HG02798 (cell line): ENCODE measurements at regions not wholly inside any gene's neighbourhood (a gene's known extent, or its start where the extent isn't known, plus 50 kb on each side); places are given as distances from the start of the nearest gene placed in this dataset.

ENCODE experiments used
- ATAC-seq: cut with Tn5 transposase; IDR thresholded peaks from one replicate; pipeline ENCODE4 v1.9.1; 2021; ENCODE audit warnings: mild to moderate bottlenecking; ENCODE audit not compliant: unreplicated experiment, poor library complexity

DNA sequence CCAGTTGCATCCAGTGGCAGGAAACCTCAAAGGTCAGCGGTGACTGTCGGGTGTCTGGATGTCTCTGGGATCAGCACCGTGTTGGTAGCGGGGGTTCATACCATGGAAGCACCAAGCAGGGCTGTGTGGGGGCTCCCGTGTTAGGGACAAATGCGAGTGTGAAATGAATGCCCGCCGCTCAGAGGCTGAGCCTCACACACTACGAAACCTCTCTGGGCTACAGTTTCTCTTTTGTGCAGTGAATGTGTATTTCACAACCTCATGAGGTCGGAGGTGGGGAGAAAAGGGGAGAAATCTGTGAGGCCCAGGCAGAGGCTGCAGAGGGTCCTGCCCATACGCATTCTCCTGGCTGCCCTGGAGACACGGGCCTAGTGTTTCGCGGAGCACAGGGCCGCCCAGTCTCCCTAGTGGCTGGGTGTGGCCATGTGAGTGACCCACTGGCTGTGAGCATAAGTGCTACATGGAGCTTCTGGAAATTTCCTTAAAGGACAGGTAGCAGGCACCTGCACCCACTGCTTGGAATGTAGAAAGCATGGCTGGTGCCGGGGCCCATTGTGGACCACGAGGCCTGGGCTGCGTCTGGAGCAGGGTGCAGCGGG is 138.0 kb upstream of the GLI2 start:
- ATAC-seq = no peak

DNA sequence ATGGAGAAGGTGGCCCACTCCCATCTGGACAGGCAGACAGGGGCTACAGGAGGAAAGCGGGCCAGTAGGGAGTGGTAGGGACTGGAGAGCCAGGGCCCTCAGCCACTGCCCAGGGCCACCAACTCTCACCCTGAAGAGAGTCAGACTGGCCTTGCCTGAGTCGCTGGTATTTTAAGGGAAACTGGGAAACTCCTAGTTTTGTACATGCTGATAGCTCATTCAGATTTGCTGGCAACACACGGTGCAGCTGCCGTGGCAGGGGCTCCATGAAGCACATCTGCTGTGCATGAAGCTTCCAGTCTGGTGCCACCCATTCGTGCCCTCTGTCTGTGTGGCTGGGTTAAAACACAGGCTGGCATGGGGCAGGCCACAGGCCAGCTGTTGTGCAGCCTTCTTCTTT is 137.3 kb upstream of the GLI2 start:
- no peak for ATAC-seq

DNA sequence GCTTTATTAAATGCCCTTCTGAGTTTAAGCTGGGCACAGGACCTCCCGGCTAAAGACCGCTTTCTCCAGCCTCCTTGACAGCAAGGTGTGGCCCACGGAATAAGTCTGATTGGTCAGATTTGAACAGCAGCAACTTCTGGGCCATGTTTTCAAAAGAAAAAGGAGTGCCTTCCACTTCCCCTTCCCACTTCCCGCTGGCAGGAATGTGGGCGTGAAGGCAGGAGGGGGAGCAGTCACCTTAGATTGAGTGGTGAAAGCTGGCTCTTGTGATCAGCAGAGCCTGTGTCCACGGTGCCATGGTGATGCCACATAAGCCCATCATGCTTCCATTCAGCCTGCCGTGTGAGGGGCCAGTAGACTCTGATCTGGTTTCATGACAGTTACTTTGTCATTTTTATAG is 136.6 kb upstream of the GLI2 start:
- no peak for ATAC-seq

DNA sequence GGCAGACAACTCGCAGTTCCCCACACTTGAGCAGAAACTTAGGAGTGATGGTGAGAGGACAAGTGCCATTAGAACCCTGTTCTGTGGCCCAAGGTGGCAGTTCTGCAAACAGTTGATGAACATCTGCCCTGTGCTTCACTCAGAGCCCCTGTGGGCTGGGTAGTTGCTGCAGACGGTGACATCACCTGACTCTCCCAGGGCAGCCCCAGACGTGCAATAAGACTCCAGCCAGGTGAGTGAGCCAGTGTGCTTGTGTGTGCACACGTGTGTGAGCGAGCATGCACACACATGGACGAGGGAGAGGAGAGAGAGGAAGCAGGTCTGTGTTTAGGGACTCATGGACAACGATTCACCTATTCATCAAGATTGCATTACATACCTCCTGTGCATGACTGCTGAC is 136.0 kb upstream of the GLI2 start:
- ATAC-seq = no peak

DNA sequence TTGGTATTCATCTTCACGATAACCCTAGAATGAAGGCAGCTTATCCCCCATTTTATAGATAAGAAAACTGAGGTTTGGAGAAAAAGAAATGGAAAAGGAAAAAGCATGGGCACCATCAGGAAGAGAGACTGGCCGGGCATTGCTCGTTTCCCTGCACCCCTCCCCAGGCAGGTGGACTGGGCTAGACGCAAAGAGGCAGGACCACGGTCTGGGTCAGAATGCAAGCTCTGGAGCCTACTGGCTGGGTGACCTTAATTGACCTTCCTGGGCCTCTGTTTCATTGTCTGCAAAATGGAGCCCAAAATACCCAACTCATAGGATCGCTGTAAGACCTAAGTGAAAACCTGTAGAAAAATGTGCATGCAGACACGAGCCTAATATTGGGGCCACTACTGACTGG is 135.3 kb upstream of the GLI2 start:
- no peak for ATAC-seq

DNA sequence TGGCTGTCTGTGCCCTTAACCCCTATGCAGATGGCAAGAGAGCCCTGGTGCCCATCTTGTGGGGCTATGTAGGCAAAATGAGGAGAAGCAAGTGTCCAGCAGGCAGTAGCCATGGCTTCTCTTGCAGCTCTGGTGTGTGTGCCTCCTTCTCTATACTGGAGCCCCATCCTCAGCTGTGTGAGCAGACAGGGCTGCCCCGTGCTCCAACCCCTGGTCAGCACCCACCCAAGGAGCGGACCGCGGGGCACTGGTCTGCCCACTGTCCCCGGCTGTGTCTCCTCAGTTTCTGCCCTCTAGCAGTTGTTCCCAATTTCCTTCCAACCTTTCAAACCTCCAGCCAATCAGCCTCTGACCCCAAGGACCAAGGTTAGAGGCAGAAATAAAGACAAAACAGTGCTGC is 134.9 kb upstream of the GLI2 start:
- ATAC-seq = no peak

DNA sequence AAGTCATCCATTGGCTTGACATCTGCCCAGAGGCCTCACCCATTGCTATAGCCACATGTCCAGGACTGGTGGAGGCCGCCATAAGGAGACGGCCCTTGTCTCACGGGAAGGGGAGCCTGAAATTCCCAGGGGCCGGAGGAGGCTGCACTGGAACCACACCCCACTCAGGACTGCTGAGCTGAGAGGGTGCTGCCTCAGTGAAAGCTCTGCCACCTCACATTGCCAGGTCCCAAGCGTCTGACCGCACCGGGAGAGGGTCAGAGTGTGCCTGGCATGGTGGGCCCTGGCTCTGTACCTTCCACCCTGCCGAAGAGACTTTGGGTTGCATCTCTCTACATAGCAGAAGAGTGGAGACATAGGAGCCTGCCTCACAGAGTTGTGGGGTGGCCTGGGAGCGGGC is 134.1 kb upstream of the GLI2 start:
- ATAC-seq = no peak

DNA sequence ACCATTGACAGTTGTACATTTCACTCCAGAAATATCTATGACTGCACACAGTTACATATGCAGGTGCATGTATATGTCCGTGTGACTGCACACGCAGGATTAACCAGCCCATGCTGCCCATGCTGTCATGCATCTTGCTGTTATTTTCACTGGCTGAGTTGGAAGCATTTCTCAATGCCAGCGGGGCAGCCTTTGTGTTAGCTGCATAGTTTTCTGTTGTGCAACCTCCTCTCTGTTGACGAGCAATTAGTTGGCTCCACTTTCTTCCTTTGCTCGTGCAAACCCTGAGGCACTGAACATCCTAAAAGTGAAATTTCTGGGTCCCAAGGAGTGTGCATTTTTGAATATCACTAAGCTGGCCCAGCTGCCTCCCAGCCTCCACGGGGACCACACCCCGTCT is 133.4 kb upstream of the GLI2 start:
- ATAC-seq = no peak

DNA sequence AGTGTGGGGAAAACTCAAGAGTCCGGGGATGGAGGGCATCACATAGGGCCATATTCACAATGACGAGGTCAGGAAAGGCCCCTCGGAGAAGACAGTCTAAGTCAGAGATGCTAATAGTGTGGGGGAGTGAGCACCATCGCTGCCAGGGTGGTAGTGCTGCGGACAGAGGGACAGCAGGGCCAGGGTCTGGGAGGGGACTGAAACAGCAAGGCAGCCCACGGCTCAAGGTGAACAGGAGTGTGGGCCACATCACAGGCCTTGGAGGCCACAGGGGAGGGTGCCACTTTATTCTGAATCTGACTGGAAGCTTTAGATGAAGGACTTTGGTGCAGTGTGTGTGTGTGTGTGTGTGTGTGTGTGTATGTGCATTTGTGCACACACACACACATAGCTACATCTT is 130.9 kb upstream of the GLI2 start:
- no peak for ATAC-seq

DNA sequence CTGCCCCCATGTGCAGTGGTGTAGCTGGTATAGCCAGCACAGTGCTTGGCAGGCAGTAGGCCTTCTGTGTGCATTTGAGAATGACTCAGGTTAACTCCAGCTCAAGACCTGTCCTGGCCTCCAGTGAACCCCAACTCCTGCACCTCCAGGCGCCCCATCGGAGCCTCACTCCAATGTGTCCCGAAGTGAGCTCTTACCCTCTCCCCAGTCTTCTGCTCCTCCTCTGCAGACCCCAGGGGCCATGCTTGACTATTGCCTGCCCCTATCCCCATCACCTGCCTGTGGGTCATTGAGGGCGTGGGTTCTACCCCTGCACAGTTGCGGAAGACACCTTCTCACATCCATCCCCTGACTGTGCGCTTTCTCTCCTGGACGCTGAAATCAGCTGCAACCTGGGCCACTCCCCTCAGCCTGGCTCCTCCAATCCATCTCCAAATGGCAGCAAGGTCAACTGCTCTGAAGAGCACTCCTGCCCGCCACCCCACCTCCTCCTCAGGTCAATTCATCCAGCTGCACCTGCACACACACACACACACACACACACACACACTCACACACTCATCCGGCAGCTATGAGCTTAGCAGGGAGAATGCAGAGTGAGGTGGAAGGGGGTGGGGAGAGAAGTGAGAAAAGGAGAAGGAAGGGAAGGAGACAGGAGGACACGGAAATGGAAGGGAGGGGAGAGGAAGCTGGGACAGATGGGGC is 130.3 kb upstream of the GLI2 start:
- no peak for ATAC-seq

DNA sequence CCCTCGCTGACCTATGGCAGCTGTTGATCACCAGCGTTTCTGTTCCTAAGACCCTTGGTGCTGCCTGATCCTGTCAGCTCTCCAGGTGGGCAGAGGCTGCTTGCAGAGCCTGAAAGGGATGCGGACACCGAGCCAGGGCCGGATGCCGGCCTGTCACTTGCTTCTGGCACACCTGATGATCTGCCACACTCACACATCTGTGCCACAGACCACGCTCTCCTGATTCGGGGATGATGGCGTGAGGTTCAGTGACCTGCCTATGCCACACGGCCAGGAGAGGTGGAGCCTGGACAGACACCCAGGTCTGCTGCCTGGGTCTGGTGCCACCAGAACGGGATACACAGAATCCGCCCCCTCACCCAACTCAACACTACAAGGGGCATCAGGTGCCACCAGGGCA is 129.4 kb upstream of the GLI2 start:
- ATAC-seq = no peak

DNA sequence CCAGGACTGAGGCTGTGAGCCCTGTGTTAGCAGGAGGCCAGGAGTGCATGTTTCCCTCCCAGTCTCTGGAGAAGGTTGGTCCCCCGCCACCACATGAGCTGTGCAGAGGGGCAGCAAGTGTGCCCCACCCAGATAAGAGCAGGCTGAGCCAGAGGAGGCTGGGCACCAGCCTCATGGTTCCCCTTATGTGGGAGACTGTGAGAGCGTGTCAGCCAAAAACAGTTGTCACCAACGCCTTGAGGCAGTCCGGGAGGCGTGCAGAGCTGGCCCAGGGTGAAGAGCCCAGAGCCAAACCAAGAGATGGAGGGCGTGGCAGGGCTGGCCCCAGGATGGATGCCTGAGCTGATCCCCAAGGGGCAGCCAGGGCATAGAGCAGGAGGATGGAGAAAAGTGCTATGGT is 128.7 kb upstream of the GLI2 start:
- ATAC-seq = no peak

DNA sequence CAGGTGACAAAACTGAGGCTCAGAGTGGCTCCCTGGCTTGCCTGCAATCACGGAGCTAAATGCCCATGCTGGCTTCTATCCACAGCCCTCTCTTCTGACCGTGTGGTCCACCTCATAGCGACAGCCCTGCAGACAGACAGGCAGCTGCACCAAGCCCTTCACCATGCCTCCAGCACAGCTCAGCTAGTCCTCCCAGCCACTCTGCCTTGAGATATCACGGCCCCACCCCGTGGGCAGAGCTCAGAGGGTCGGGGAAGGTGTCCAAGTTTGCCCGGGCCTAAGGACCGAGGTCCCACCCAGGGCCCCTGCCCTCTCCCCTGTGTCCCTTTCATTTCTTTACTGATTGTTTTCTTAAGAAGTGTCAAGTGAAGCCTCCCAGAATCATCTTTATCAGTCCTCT is 128.2 kb upstream of the GLI2 start:
- no peak for ATAC-seq

DNA sequence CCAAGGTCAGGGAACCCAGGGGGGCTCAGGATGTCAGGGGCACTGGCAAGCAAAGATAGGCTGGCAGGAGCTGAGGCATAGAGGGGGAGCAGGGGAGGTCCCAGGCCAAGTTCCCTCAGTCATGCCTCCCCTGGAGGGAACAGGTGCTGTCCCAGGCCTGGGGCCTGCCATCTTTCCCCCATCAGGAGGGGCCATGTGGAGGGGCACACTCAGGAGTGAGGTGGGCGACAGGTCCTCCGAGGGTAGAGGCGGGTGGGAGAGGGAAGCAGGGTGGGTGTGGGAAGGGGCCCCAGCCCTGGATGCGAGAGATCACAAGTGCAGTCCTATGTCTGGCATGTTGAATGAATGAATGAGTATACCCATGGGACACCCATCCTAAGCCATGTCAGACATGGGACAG is 127.7 kb upstream of the GLI2 start:
- no peak for ATAC-seq

DNA sequence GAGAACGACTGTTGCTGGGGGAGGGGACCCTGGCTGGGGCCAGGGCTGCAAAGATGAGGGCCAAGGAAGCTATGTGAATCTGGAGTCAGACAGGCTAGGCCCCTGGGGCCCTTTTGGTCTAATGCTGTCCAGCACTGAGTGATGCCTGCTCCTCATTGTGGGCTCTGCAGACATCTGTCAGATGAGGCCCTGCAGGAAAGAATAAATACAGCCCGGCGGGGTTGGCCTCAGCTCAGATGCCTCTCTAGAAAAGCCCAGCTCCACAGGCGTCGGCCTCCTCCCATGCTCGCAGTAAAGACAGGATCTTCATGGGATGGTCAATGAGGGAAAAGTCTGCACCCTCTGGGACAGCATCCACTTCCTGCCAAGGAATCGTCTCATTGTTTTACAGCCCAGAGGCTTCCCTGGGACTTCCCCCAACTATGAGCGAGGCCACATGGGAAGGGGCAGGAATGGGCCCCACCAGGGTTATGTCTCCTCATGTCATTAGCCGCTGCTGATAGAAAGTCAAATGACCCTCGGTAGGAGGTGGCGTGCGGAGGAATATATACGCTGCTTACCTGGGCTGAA is 125.8 kb upstream of the GLI2 start:
- no peak for ATAC-seq

DNA sequence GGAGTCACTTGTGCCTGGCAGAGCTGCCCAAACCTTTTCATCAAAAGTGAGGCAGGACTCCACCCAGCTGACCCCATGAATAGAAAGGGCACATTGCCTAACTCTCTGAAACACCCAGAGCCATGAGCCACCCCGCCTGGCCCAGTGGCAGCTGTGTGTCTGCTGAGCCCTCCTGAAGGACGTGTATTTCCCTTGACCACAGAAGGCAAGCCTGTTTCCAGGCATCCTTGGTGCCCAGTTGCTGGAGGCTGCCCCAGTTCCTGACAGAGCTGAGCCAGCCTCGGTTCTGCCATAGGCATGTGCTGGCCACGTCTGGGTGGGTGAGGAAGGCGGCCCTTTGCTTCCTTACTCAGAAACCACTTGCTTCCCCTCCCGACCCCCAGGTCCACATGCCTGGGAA is 124.7 kb upstream of the GLI2 start:
- no peak for ATAC-seq

DNA sequence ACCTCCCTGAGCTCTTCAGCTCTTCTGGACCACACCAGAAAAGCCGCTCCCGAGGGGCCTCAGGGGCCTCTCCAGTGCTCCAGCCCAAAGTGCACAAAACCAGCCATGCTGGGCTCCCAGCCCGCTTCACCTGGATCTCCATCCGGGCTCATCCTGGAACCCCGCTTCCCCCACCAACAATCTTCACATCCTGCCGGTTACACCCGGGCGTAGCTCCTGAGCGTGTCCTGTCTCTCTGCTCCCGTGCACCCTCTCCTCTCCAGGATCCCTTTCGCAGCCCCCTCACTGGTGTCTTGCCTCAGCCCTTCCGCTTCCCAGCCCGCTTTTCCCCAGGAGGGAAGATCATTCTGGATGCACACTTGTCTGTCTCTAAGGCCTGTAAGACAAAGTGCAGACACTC is 123.7 kb upstream of the GLI2 start:
- ATAC-seq = no peak

DNA sequence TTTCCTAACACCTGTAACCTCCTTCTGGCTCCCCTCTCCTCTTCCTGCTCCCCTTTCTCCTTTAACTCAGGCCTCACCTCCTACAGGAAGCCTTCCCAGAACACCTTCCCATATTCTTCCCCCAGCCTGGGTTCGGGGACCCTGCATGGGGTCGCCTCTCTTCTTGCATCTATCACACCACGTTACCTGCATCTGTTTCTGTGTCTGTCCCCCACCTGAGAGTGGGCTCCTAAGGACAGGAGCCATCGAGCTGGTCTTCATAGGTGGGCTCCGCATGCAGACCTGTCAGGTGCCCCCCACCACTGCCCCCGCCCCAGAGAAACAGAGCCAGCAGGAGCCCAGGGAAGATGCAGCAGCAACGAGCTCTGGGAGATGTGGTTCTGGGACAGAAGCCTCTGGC is 123.2 kb upstream of the GLI2 start:
- no peak for ATAC-seq

DNA sequence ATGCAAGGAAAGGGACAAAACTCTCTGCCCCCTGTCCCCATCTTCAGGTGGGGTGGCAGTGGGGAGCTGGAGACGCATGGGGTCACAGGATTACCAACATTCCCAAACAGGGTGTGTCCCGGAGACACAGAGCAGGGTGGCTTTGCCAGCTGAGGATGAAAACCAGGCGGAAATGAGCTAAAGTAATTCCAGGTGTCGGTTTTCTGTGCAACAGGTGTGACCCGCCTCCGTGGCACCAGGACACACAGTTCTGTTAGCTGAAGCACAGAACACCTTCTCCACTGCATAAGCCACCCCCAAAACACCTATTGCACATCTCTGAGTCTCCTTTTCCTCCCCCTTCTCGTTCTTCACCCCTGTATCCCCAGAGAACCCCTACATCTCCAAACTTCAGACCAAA is 122.7 kb upstream of the GLI2 start:
- ATAC-seq = no peak

DNA sequence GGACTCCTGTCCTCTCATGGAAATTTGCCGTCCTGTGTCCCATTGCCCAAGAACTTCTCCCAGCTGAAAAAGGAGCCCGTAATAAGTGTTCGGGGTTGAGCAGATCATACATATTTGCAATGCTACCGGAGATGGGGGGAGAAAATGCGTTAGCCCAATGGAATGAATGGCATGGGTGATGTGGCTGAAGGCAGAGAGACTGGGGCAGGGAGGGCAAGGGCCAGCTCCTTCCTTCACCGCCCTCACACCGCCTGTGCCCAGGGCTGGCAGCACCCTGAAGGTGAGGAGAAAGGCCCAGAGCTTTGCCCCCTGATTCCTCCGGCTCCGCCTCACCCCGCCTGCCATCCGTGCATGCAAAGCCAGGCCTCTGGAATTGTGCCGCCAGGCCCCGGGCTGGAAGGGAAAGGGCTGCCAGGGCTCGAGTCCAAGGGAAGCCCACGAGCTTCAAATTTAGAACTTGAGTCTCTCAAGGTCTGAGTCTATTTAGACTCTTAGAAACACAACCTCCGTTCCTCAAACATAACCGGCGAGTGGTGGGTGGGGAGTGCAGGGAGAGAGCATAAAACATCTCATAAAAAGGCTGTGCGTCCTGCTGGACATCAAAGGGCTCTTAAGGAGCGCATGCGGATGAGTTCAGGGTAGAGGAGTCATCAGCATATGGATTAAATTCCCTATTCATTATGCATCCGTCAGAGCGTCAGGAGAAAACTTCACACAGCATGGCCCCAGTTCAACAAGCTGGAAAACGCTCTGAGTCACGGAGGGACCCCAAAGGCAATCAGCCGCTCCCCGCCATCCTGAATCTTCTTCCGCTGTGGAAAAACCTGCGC is 121.7 kb upstream of the GLI2 start:
- no peak for ATAC-seq

DNA sequence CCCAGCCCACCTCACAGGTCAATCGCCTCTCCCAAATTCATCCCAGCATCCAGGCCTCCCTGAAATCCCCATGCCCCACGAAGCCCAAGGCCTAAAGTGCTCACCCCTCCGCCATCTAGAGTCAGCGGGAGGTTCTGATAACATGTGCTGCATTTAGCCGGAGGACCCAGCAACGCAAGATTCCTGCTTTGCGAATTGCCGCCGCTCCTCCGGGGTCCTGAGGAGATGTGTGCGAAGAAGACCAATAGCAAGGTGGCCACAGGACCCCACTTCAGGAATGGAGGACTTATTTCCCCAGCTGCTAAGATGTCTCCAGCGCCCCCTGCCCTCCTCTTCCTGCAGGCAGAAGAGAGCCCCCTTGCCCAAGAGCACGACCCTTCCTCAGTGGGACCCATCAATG is 120.8 kb upstream of the GLI2 start:
- ATAC-seq = no peak
